Renal cortical epithelial cell (primary cell): ENCODE measurements at regions not wholly inside any gene's neighbourhood (a gene's known extent, or its start where the extent isn't known, plus 50 kb on each side); places are given as distances from the start of the nearest gene placed in this dataset.

Source experiments
- DNase-seq: peaks from one replicate; pipeline ENCODE4 v3.0.0-alpha.2; 2011; ENCODE audit warnings: low read depth

DNA sequence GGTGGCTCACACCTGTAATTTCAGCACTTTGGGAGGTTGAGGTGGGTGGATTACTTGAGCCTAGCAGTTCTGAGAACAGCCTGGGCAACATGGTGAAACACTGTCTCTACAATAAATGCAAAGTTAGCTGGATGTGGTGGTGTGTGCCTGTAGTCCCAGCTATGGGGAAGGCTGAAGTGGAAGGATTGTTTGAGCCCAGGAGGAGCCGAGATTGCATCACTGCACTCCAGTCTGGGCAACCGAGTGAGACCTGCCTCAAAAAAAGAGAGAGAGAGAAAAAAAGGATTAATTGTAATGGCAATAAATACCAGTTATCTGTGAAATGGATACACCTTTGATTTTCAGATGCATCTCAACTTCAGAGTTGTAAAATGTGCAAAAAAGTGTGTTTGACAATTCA, 58.8 kb downstream of the SPRY1 start:
- no peak for DNase-seq

GRCh38 chr4:123462007-123462406, 65.4 kb downstream of the SPRY1 start:
- DNase-seq, result peak; percentile 52

- DNase-seq, result no peak
Observed at GRCh38 chr4:123463869-123464268, 67.3 kb downstream of the SPRY1 start.

DNA sequence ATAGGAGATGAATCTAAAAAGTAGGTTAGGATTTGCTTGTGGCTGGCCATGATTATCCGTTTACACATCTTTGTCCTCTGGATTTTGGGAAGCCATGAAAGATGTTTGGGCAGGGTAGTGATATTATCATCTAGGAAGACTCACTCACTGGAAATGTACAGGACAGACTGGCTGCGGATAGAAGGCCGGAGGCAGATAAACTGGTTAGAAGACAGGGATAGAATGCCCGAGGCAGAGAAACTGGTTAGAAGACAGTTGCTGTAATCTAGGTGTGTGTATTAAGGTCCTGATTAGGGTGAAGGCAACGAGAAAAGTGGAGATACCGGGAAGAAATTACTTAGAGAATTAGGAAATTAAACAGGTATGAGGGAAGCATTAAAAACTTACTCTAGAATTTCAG, 68.8 kb downstream of the SPRY1 start:
- DNase-seq, result no peak

DNA sequence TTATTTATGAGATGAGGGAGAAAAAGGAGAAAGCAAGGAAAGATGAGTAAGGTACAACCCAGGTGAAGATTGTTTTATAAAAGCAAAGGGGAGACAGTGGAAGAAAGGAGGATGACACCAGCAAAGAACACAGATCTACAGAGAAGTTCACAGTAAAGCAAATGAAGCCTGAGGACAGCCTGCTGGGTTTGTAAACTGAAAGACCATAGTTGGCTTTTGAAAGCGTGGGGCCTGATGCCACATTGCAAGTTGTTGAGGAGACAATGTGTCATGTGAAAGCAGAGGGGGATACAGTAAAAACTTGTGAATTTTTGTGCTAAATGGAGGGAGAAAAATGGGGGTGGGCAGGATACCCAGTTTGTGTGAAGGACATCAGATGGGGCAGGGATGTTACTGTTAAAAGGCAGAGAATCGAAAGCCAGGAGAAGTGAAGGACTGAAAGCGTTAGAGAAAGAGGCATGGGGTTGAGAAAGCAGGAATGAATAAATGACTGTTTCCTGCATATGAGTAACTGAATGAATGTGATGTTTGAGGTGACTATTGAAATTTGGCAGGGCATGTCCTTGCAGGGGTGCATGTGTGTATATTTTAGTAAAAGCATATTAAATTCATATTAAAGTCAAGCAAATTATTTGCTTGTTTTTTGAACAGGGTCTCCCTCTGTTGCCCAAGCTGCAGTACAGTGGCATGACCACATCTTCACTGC, 69.6 kb downstream of the SPRY1 start:
- DNase-seq, result no peak

DNA sequence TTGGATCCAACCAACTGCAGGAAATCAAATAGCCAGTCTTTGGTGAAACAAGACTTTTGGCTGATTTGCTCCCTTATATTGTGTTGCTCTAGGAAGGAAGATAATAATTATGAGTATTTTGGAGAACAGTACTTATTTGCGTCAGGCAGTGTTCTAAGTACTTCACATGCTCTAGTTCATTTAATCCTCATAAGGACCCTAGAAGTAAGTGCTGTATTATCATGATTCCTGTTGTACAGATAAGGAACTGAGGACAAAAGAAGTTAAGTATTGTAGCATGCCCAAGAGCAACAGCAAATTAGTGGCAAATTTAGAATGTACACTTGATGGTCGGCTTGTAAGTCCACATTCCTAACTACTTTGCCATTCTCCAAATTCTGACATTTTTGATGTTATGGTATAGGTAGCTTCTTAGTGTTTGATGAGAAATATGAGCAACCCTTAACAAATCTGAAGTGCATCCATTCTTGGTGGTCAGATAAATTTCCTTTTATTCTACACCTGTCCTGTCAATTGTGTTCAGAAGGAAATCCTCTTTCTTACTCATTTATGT, 72.0 kb downstream of the SPRY1 start:
- no peak for DNase-seq

- DNase-seq, result no peak
Observed at GRCh38 chr4:123469245-123469644, 72.7 kb downstream of the SPRY1 start.

GRCh38 chr4:123469696-123470095, 73.1 kb downstream of the SPRY1 start:
- DNase-seq, result no peak

DNA sequence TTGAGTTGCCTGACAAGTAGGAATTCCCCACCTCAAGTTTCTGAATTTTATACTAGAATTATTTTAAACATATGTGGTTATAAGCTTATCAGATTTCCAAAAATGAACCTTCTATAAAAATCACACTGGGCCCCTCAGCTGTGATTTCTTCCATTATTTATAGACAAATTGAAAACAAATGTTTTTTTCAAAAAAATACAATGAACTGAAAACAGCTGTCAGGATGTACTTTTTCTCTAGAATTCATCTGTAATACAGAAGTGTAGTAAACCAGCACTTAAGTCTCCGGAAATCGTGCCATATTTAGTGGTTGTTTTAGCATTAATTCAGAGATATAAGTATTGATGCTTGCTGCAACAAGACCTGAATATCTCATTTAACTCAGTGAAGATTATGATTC, 74.0 kb downstream of the SPRY1 start:
- no peak for DNase-seq

DNA sequence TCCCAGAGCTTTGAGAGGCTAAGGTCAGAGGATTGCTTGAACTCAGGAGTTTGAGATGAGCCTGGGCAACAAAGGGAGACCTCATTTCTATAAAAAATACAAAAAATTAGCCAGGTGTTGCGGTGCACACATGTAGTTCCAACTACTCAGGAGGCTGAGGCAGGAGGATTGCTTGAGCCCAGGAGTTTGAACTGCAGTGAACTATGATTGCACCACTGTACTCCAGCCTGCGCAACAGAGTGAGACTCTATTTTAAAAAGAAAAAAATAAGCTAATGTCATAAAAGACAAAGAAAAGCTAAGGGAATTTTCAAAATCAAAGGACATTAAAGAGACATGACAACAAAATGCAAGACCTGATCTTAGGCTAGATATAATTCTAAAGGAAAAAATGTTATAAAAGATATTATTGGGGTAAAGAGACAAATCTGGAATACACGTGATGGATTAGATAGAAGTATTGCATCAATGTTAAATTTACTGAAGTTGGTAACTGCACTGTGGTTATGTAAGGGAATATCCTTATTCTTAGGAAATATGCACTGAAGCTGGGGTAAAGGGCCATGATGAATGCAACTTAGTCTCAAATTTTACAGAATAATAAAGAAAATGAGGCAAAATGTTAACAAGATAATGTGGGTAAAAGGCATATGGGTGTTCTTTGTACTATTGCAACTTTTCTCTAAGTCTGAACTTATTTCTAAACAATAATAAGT, 75.2 kb downstream of the SPRY1 start:
- no peak for DNase-seq

DNA sequence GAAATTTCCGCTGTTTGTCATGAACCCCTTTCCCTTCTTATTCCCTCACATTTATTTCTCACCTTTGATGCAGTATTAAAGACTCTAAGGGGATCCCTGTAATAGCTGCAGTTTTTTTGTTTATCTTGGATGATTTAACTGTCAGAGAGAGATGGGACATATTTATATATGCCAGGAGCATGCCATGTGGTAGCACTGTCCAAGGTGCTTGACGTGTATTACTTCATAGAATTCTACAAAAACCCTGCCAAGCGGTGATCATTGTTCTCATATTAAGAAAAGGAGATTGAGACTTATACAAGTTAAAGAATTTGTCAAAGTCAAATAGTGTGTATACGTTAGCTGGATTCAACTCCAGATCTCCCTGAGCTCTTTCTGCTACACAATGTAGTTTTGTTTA, 78.2 kb downstream of the SPRY1 start:
- DNase-seq, result no peak

DNA sequence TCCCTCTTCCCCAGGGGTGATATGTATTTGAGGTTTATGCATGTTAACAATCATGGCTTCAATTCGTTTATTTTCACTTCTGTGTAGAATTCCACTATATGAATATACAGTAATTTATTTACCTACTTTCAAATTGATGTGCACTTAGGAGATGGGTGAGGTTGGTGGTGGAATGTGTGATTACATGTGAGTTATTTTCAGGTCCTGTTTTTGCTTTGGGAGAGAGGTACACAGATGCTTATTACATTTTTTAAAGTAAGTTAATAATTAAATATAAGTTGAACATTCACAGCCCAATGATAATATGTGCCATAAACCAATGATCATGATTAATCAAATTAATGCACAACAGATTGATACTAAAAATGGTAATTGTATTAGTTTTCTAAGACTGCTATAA, 79.5 kb downstream of the SPRY1 start:
- DNase-seq, result no peak

GRCh38 chr4:123477711-123478209, 81.2 kb downstream of the SPRY1 start:
- DNase-seq, result no peak

GRCh38 chr4:123478859-123479345, 82.3 kb downstream of the SPRY1 start:
- peak; percentile 95 for DNase-seq

DNA sequence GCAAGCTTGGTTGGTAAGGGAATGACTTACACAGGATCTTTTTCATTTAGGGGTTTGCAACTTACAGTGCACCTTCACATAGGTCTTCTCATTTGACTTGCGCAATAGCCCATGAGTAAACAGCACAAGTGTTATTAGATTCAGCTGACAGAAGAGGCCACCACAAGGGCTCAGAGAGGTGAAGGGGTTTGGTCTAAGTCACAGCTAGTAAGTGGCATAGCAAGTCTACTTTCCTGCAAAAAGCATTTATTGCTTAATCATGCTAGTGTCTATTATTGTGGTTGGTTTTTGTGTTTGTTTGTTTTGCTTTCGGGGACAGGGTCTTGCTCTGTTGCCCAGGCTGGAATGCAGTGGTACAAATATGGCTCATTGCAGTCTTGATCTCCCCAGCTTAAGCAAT, 83.3 kb downstream of the SPRY1 start:
- peak; percentile 92 for DNase-seq

DNA sequence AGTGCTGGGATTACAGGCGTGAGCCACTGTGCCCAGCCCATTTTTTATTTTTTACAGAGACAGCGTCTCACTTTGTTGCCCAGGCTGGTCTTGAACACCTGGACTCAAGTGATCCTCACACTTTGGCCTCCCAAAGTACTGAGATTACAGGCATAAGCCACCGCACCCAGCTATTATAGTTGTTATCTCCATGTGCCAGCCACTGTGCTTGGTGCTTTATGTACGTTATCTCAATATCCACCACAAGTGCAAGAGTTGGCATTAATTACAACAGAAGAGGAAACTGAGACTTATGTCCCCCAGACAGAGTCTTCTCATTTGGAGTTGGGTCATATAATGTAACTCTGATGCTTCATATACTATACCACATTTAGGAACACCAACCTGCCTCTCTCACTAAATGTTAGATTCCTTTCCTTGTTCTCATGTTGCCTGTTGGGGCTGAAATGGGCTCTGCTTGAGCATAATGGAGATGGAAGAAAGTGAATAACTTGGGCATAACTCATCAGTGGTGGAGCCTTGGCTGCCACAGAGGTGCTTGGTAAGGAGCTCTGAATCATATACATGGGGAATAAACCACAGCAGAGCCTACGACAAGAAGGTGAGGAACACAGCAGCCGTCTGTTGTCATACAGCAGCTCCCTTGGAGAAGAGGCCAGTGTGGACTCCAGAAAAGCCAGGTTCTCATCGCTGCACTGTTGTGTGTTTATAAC, 84.3 kb downstream of the SPRY1 start:
- DNase-seq, result peak; percentile 92

DNA sequence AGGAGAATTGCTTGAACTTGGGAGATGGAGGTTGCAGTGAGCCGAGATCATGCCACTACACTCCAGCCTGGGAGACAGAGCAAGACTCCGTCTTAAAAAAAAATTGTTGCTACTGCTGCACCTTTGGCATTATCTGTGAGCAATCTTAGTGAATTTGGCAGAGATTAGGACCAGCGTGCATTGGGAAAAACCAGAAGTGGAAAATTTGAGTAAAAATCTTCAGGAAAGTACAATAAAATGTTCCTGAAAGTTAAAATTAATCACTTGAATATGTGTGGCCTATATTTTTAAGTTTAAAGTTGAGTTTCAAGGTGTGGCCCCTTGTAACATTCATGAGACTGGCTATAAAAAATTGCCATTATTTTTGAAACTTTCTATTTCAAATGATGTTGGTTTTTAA, 85.1 kb downstream of the SPRY1 start:
- no peak for DNase-seq

DNA sequence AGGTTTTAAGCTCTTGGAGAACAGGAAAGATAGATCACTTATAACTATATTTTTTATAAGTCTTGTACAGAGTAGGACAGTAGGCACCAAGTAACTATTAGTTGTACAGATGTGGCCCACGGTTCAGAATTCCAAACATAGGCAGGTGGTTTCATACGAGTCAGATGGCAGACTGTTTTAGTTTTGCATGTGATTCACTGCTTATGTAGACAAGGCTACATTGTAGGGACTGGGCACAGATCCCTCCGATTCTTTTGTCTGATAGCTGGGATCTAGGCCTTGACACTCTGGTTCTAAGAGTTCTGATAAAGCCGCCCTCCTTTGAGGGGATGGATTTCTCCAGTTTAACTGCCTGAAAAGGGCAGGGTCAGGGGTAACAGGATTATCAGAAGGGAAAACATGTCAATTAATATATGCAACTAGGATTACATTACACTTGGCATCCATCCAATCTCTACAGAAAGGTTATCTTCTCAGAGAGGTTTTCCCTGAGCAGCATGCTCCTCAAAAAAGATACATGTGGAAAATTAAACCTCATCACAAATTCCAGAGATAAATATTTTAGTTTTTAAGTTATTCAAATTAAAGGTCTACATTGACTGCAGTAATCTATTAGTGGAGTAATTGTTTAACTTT, 87.8 kb downstream of the SPRY1 start:
- DNase-seq, result no peak

- DNase-seq, result no peak
Observed at GRCh38 chr4:123485601-123486000, 89.0 kb downstream of the SPRY1 start.

GRCh38 chr4:123488916-123489315, 92.3 kb downstream of the SPRY1 start:
- peak; percentile 94 for DNase-seq

- peak; percentile 82 for DNase-seq
Observed at GRCh38 chr4:123495530-123495929, 98.9 kb downstream of the SPRY1 start.

DNA sequence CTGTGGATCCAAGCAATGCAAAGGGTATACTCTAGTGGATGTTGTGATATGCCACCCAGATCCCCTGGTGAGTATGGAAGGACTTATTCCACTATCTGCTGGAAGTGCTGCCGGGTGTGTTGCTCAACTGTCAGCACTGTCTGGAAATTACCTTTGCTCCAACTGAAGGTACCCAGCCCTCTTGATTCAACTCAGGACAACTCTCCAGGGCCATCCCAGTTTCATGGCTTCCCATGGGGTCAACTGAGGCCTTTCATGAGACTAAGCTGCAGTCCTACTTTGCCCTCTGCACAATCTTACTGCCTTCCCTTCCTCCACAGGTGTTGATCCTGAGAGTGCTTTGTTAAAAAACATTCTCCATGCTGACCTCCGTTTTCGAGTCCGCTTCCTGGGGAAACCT, 99.8 kb downstream of the SPRY1 start:
- no peak for DNase-seq
